Esophagus squamous epithelium (tissue), 5 donors: ENCODE measurements at regions not wholly inside any gene's neighbourhood (a gene's known extent, or its start where the extent isn't known, plus 50 kb on each side); places are given as distances from the start of the nearest gene placed in this dataset.

Experiments
- DNase-seq: peaks from one replicate; lab custom pipeline; 2025; lab: John Stamatoyannopoulos, UW
- H3K27ac ChIP-seq, 4 donors: fragments of 200-600 bp; sonication (generic); one replicate each; pipeline ENCODE4 v1.5.1; 2016 to 2019; ENCODE audit warnings: mild to moderate bottlenecking in 1 of 4
- H3K27me3 ChIP-seq, 4 donors: fragments of 200-600 bp; sonication (generic); 1 replicate in 3 of 4; 2 replicates in 1 of 4; pipeline versions ENCODE4 v1.5.1 to v1.6.0; 2017 to 2021; ENCODE audit warnings: antibody characterized with exemption in 1 of 4
- H3K36me3 ChIP-seq, 3 donors: fragments of 200-600 bp; sonication (generic); one replicate each; pipeline ENCODE4 v1.5.1; 2016 to 2019
- H3K4me1 ChIP-seq, 3 donors: fragments of 200-600 bp; sonication (generic); one replicate each; pipeline ENCODE4 v1.5.1; 2017 to 2019
- H3K4me3 ChIP-seq, 4 donors: fragments of 200-600 bp; sonication (generic); 1 replicate in 3 of 4; 2 replicates in 1 of 4; pipeline ENCODE4 v1.5.1; 2016 to 2019; ENCODE audit warnings: mild to moderate bottlenecking in 2 of 4, moderate library complexity in 1 of 4
- H3K9me3 ChIP-seq, 3 donors: fragments of 200-600 bp; sonication (generic); one replicate each; pipeline ENCODE4 v1.5.1; 2016 to 2019
- POLR2A ChIP-seq, 4 donors: fragments of 450-650 bp; IDR thresholded peaks; one replicate each; pipeline ENCODE4 v1.6.1; 2017; ENCODE audit warnings: antibody characterized with exemption in 4 of 4, mild to moderate bottlenecking in 4 of 4, moderate library complexity in 3 of 4
- WGBS, 2 donors: methylation state at CpG; one replicate each; pipeline ENCODE4 v1.1.5; 2018; 5-methylcytosine and 5-hydroxymethylcytosine counted together
- intact Hi-C: fragments of 100-400 bp; cut with DNase I; formaldehyde crosslinking; loops from one replicate; pipeline ENCODE4 v1.15.0; 2022
- TF ChIP-seq, protein P1 (sequence below), 6 experiments: fragments of 450-650 bp in 4 of 6; fragments of 200-600 bp in 2 of 6; sonication (generic) in 2 of 6; IDR thresholded peaks; one replicate each; pipeline ENCODE4 v1.5.1; 2016 to 2019; ENCODE audit warnings: antibody characterized with exemption in 6 of 6, mild to moderate bottlenecking in 4 of 6, moderate library complexity in 4 of 6
- donor health status: DM: yes; HTN: yes; CAD: no.

DNA sequence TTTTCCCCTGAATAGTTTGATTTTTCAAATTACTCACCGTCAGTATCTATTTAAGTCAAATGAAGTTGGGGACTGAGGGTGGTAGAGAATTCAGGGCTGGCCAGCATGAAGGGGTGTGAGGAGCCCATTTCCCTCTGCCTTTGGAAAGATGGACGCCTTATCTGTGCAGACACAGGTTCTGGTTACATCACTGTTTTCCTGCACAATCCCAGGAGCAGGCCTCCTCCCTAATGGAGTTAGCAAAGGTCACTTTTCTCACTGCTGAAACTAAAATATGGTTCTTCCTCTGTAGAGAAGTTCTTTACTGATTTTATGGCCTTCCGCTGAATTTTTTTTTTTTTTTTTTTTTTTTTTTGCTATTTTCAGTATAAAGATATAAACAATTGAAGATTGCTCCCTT, 69.1 kb downstream of the FOXD1 start:
- WGBS, 2 donors, result 76 to 89% methylated on average over 3 of the region's 3 CpGs
- Histone ChIP-seq H3K9me3 (peaks cover 0 to 16% (median 0%) of the 10 kb centered on the region in 3 donors), H3K27ac (no peak overlapping the region), H3K4me1 (peaks cover 9 to 18% (median 10%) of the 10 kb centered on the region in 3 donors), H3K4me3 (no peak overlapping the region), H3K36me3 (no peaks in the 10 kb centered on the region), H3K27me3 (peaks cover 8 to 76% (median 18%) of the 10 kb centered on the region in 4 donors)
- intact Hi-C loops, result no loop called here
- TF ChIP-seq, protein P1, sequence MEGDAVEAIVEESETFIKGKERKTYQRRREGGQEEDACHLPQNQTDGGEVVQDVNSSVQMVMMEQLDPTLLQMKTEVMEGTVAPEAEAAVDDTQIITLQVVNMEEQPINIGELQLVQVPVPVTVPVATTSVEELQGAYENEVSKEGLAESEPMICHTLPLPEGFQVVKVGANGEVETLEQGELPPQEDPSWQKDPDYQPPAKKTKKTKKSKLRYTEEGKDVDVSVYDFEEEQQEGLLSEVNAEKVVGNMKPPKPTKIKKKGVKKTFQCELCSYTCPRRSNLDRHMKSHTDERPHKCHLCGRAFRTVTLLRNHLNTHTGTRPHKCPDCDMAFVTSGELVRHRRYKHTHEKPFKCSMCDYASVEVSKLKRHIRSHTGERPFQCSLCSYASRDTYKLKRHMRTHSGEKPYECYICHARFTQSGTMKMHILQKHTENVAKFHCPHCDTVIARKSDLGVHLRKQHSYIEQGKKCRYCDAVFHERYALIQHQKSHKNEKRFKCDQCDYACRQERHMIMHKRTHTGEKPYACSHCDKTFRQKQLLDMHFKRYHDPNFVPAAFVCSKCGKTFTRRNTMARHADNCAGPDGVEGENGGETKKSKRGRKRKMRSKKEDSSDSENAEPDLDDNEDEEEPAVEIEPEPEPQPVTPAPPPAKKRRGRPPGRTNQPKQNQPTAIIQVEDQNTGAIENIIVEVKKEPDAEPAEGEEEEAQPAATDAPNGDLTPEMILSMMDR (IDR thresholded peaks at IDR 0.05), result no peak
- no peak for TF ChIP-seq POLR2A (IDR thresholded peaks at IDR 0.05)
- no peak for DNase-seq

DNA sequence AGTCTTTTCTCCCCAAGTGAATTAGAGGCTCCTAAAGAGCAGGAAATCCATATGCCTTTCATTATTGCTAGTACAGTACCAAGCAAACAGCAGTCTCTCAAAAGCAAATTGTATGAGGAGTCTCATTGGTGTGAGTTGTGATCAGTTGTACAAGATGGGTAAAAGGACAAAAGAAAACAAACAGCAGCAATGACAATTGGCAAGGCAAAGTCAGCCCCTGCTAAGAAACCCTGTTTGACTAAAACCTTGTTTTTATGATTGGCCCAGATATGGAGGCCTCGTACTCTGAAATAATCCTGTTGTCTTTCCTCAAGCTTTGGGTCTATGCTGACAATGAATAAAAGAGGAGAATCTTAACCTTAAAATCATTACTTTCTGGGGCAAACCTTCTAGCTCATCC, 69.8 kb downstream of the FOXD1 start:
- DNase-seq, result no peak
- Histone ChIP-seq H3K27me3 (peaks cover 8 to 77% (median 18%) of the 10 kb centered on the region in 4 donors), H3K9me3 (peaks cover 0 to 11% (median 0%) of the 10 kb centered on the region in 3 donors), H3K36me3 (no peaks in the 10 kb centered on the region), H3K27ac (no peak overlapping the region), H3K4me3 (no peak overlapping the region), H3K4me1 (peaks cover 9 to 18% (median 10%) of the 10 kb centered on the region in 3 donors)
- intact Hi-C loops, result no loop called here
- TF ChIP-seq, protein P1 (IDR thresholded peaks at IDR 0.05), result no peak
- no peak for TF ChIP-seq POLR2A (IDR thresholded peaks at IDR 0.05)
- WGBS, 2 donors, result 91 to 100% methylated on average over 1 of the region's 1 CpG

DNA sequence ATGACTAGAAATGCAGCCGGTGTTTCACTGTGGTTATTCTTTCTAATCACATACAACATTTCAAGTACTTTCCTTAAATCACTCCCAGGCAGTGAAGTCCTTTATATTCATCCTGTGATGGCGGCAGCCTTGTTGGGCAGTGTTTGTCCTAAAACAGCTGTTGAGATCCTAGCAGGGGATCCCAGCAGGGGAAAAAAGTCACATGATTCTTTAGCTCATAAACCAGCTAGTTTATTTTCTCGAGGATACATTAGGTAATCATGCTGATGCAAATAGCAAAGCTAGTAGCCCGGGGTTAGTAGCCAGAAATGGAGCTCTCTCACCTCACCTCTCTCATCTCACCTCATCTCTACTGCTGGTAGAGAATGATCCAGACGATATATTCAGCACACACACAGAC, 70.5 kb downstream of the FOXD1 start:
- TF ChIP-seq, protein P1 (IDR thresholded peaks at IDR 0.05), result no peak
- TF ChIP-seq POLR2A (IDR thresholded peaks at IDR 0.05), result no peak
- Histone ChIP-seq H3K9me3 (peaks cover 0 to 4% (median 0%) of the 10 kb centered on the region in 3 donors), H3K4me3 (no peak overlapping the region), H3K4me1 (peaks cover 9 to 18% (median 10%) of the 10 kb centered on the region in 3 donors), H3K36me3 (no peaks in the 10 kb centered on the region), H3K27me3 (peaks cover 8 to 70% (median 18%) of the 10 kb centered on the region in 4 donors), H3K27ac (no peak overlapping the region)
- intact Hi-C loops, result no loop called here
- no peak for DNase-seq
- 55 to 64% methylated on average over 5 of the region's 5 CpGs for WGBS, 2 donors

DNA sequence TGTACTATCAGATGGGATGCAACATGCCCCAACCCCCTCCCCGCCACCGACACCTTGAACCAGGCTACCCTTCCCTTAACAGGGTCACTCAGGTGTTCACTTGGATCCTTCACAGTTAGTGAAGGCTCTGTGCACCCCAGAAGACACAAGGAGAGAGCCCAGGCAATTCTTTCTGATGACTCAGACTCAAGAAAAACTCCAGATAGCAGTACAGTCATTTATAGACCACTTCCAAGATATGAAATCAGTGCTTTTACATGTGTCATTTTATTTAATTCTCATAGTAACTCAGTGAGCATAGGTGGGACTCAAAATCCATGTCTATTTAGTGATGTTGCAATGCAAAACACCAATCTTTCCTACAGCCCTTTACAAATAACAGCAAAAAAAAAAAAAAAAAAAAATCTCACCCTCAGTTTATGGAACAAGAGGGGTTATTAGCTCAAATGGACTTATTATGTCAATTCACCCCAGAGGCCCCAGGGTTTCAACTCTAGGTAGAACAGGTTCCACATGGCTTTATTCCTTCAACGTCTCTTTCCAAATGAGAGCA, 71.9 kb downstream of the FOXD1 start:
- H3K4me3 ChIP-seq, result no peak overlapping the region
- no peaks in the 10 kb centered on the region for H3K36me3 ChIP-seq
- peaks cover 4 to 10% (median 5%) of the 10 kb centered on the region in 3 donors for H3K4me1 ChIP-seq
- DNase-seq, result no peak
- no peak for TF ChIP-seq POLR2A (IDR thresholded peaks at IDR 0.05)
- TF ChIP-seq, protein P1 (IDR thresholded peaks at IDR 0.05), result no peak
- peaks cover 1 to 56% (median 14%) of the 10 kb centered on the region in 4 donors for H3K27me3 ChIP-seq
- WGBS, 2 donors, result 62 to 92% methylated on average over 3 of the region's 3 CpGs
- H3K27ac ChIP-seq, result no peak overlapping the region
- no peaks in the 10 kb centered on the region for H3K9me3 ChIP-seq
- intact Hi-C loops, result no loop called here

DNA sequence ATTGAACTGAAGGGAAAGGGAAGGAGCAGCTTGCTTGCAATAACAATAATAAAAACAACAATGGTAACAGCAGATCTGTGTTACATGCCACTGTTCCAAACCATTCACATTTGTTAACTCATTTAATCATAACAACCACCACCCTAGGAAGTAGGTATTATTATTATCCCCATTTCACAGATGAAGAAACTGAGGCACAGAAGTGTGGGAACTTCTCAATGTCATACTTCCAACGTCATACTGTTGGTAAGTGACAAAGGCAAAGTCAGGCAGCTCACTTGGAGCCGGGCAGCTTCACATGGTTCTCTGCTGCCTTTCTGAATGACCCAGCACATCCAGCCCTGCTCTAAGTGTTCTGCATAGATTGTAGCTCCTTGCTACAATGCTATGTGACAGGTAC, 72.6 kb downstream of the FOXD1 start:
- peaks cover 0 to 49% (median 7%) of the 10 kb centered on the region in 4 donors for H3K27me3 ChIP-seq
- H3K4me1 ChIP-seq, result peaks cover 0 to 8% (median 0%) of the 10 kb centered on the region in 3 donors
- intact Hi-C loops, result no loop called here
- TF ChIP-seq, protein P1 (IDR thresholded peaks at IDR 0.05), result no peak
- no peak for TF ChIP-seq POLR2A (IDR thresholded peaks at IDR 0.05)
- no peak overlapping the region for H3K27ac ChIP-seq
- H3K36me3 ChIP-seq, result no peaks in the 10 kb centered on the region
- H3K9me3 ChIP-seq, result no peaks in the 10 kb centered on the region
- WGBS, 2 donors, result 97% methylated on average over 2 of the region's 2 CpGs
- no peak overlapping the region for H3K4me3 ChIP-seq
- no peak for DNase-seq
